ENCODE measurements at regions not wholly inside any gene's neighbourhood (a gene's known extent, or its start where the extent isn't known, plus 50 kb on each side); places are given as distances from the start of the nearest gene placed in this dataset.

DNA sequence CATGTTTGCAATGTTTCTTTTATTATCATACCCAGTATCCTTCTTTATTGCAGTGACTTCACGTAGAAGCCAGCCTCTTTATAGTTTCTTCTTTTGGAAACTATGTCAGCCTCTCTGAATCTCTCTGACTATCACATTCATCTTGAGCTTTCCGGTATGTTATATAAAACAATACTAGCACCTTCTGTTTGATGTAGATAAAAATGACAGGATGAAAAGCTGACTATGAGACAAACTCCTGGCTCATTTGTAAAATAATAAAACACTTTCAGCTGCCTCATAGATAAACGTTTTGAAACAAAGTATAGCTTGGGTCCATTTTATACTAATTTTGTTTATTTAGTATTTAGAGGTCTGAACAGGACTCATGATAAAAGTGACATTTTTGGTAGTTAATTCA, 1145.4 kb upstream of the NUDT12 start:
- TF ChIP-seq POLR2AphosphoS5 (IDR thresholded peaks at IDR 0.05; ENCODE audit: insufficient read depth, low read depth, low read length), result no peak
- TF ChIP-seq, protein P1, sequence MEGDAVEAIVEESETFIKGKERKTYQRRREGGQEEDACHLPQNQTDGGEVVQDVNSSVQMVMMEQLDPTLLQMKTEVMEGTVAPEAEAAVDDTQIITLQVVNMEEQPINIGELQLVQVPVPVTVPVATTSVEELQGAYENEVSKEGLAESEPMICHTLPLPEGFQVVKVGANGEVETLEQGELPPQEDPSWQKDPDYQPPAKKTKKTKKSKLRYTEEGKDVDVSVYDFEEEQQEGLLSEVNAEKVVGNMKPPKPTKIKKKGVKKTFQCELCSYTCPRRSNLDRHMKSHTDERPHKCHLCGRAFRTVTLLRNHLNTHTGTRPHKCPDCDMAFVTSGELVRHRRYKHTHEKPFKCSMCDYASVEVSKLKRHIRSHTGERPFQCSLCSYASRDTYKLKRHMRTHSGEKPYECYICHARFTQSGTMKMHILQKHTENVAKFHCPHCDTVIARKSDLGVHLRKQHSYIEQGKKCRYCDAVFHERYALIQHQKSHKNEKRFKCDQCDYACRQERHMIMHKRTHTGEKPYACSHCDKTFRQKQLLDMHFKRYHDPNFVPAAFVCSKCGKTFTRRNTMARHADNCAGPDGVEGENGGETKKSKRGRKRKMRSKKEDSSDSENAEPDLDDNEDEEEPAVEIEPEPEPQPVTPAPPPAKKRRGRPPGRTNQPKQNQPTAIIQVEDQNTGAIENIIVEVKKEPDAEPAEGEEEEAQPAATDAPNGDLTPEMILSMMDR (IDR thresholded peaks at IDR 0.05; ENCODE audit: extremely low read depth in 1 of 2, insufficient read depth in 1 of 2, low read depth in 1 of 2, low read length in 2 of 2), result no peak
- no peak for TF ChIP-seq MYC (IDR thresholded peaks at IDR 0.05; ENCODE audit: low read depth, low read length)
- TF ChIP-seq GATA2 (IDR thresholded peaks at IDR 0.05; ENCODE audit: insufficient read depth, insufficient read length, low read depth, low read length), result peak; percentile 30
- TF ChIP-seq JUN (IDR thresholded peaks at IDR 0.05; ENCODE audit: borderline replicate concordance, insufficient read depth, insufficient read length, low read depth), result peak; percentile 71
- no peak for TF ChIP-seq POLR2A (IDR thresholded peaks at IDR 0.05; ENCODE audit: low read depth, low read length)
- no peak for TF ChIP-seq EZH2 (IDR thresholded peaks at IDR 0.05; ENCODE audit: borderline replicate concordance, low read depth, low read length, severe bottlenecking)
- TF ChIP-seq, protein P2, sequence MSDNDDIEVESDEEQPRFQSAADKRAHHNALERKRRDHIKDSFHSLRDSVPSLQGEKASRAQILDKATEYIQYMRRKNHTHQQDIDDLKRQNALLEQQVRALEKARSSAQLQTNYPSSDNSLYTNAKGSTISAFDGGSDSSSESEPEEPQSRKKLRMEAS (IDR thresholded peaks at IDR 0.05; ENCODE audit: insufficient read depth, insufficient read length), result no peak

Data from endothelial cell of umbilical vein (primary cell).